Liver (tissue), 8 donors: ENCODE measurements at regions not wholly inside any gene's neighbourhood (a gene's known extent, or its start where the extent isn't known, plus 50 kb on each side); places are given as distances from the start of the nearest gene placed in this dataset.

Source experiments
- DNase-seq: peaks from one replicate; pipeline ENCODE4 v3.0.0-alpha.2; 2017; ENCODE audit warnings: low spot score
- H3K27ac ChIP-seq, 2 donors: one replicate each; pipeline ENCODE4 v1.7.0; 2013; ENCODE audit warnings: inconsistent platforms in 2 of 2, low read length in 2 of 2, control low read depth in 1 of 2, low read depth in 1 of 2, mild to moderate bottlenecking in 1 of 2
- H3K27me3 ChIP-seq, 4 donors: one replicate each; pipeline versions ENCODE4 v1.6.1 to v1.7.0; 2013; ENCODE audit warnings: low read length in 3 of 4, inconsistent platforms in 1 of 4, mild to moderate bottlenecking in 1 of 4, moderate library complexity in 1 of 4; ENCODE audit not compliant: control insufficient read depth in 4 of 4, insufficient read depth in 4 of 4
- H3K36me3 ChIP-seq, 4 donors: one replicate each; pipeline versions ENCODE4 v1.6.1 to v1.7.0; 2013; ENCODE audit warnings: low read length in 3 of 4, mild to moderate bottlenecking in 3 of 4, low read depth in 1 of 4, moderate library complexity in 1 of 4; ENCODE audit not compliant: control insufficient read depth in 4 of 4, insufficient read depth in 3 of 4
- H3K4me1 ChIP-seq, 4 donors: one replicate each; pipeline versions ENCODE4 v1.6.1 to v1.7.0; 2013; ENCODE audit warnings: low read length in 3 of 4, mild to moderate bottlenecking in 3 of 4, moderate library complexity in 1 of 4; ENCODE audit not compliant: control insufficient read depth in 4 of 4, insufficient read depth in 4 of 4
- H3K4me3 ChIP-seq, 3 donors: one replicate each; pipeline versions ENCODE4 v1.6.1 to v1.7.0; 2013; ENCODE audit warnings: low read length in 3 of 3, control low read depth in 1 of 3, low read depth in 1 of 3, mild to moderate bottlenecking in 1 of 3
- H3K9ac ChIP-seq, 2 donors: one replicate each; pipeline ENCODE4 v1.7.0; 2013; ENCODE audit warnings: low read length in 2 of 2, mild to moderate bottlenecking in 2 of 2, moderate library complexity in 2 of 2, control low read depth in 1 of 2, low read depth in 1 of 2
- H3K9me3 ChIP-seq, 4 donors: one replicate each; pipeline versions ENCODE4 v1.6.1 to v1.7.0; 2013; ENCODE audit warnings: low read length in 3 of 4; ENCODE audit not compliant: control insufficient read depth in 4 of 4
- ATF3 ChIP-seq: IDR thresholded peaks from 2 replicates; pipeline ENCODE4 v1.6.1; 2016; ENCODE audit warnings: antibody characterized with exemption
- EGR1 ChIP-seq, 2 donors: IDR thresholded peaks; 2 replicates each; pipeline ENCODE4 v1.6.1; 2016 to 2018; ENCODE audit warnings: antibody characterized with exemption in 2 of 2, low read depth in 2 of 2
- FOXA1 ChIP-seq: IDR thresholded peaks from 2 replicates; pipeline ENCODE4 v1.6.1; 2016; ENCODE audit warnings: antibody characterized with exemption
- FOXA2 ChIP-seq: IDR thresholded peaks from 2 replicates; pipeline ENCODE4 v1.6.1; 2016; ENCODE audit warnings: antibody characterized with exemption
- GABPA ChIP-seq, 2 donors: IDR thresholded peaks in 1 of 2; conservative IDR thresholded peaks in 1 of 2; 2 replicates each; pipeline ENCODE4 v1.6.1; 2016; ENCODE audit warnings: antibody characterized with exemption in 2 of 2, mild to moderate bottlenecking in 1 of 2, moderate library complexity in 1 of 2
- HNF4A ChIP-seq, 2 donors: conservative IDR thresholded peaks; 2 replicates each; pipeline ENCODE4 v1.6.1; 2016; ENCODE audit warnings: antibody characterized with exemption in 2 of 2, mild to moderate bottlenecking in 2 of 2
- HNF4G ChIP-seq: IDR thresholded peaks from 2 replicates; pipeline ENCODE4 v1.6.1; 2016; ENCODE audit warnings: antibody characterized with exemption
- JUND ChIP-seq, 2 donors: IDR thresholded peaks; 2 replicates each; pipeline ENCODE4 v1.6.1; 2016; ENCODE audit warnings: antibody characterized with exemption in 2 of 2
- NR2F2 ChIP-seq: IDR thresholded peaks from 2 replicates; pipeline ENCODE4 v1.6.1; 2016; ENCODE audit warnings: antibody characterized with exemption
- RAD21 ChIP-seq, 2 donors: IDR thresholded peaks; 2 replicates each; pipeline ENCODE4 v1.6.1; 2016; ENCODE audit warnings: antibody characterized with exemption in 2 of 2, mild to moderate bottlenecking in 2 of 2
- REST ChIP-seq: IDR thresholded peaks from 2 replicates; pipeline ENCODE4 v1.6.1; 2016; ENCODE audit warnings: antibody characterized with exemption, mild to moderate bottlenecking
- RXRA ChIP-seq, 2 donors: IDR thresholded peaks; 2 replicates each; pipeline ENCODE4 v1.6.1; 2017 to 2018; ENCODE audit warnings: antibody characterized with exemption in 2 of 2, mild to moderate bottlenecking in 1 of 2
- SP1 ChIP-seq: IDR thresholded peaks from 2 replicates; pipeline ENCODE4 v1.6.1; 2018; ENCODE audit warnings: antibody characterized with exemption, mild to moderate bottlenecking
- TAF1 ChIP-seq: conservative IDR thresholded peaks from 2 replicates; pipeline ENCODE4 v1.6.1; 2016; ENCODE audit warnings: antibody characterized with exemption, mild to moderate bottlenecking
- YY1 ChIP-seq: IDR thresholded peaks from 2 replicates; pipeline ENCODE4 v1.6.1; 2016; ENCODE audit warnings: antibody characterized with exemption, mild to moderate bottlenecking
- WGBS: extraction: QIAGEN DNeasy Blood & Tissue Kit; methylation state at CpG from one replicate; pipeline ENCODE4 v1.1.7; 2013; 5-methylcytosine and 5-hydroxymethylcytosine counted together
- TF ChIP-seq, protein P1 (sequence below): IDR thresholded peaks from 2 replicates; pipeline ENCODE4 v1.6.1; 2016; ENCODE audit warnings: antibody characterized with exemption
- TF ChIP-seq, protein P2 (sequence below): fragments of 150-350 bp; IDR thresholded peaks from 2 replicates; pipeline ENCODE4 v1.5.1; 2017; ENCODE audit warnings: improper control_type of control experiment, low read depth, low read length; ENCODE audit not compliant: missing input control
- donor health status: healthy.
- donor health status: healthy.
- donor health status: healthy.
- donor health status: healthy.
- donor health status: healthy.

DNA sequence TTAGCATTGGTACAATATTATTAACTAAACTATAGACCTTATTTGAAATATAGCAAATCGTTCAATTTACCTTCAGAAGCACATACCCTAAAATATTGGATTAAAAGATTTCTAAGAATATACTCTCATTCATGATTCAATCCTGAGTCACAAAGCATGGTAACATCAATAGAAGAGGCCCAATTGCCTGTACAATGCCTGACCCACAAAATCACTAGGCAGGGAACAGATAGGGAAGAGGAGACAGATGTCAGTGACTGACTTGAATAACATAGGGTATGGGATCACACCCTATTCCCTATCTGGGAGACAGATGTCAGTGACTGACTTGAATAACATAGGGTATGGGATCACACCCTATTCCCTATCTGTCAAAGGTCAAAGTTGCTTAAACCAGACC is 611.6 kb upstream of the VRK2 start:
- H3K36me3 ChIP-seq = no peaks in the 10 kb centered on the region
- TF ChIP-seq HNF4A (conservative IDR thresholded peaks at IDR 0.05) (no peak), ATF3 (no peak), HNF4G (no peak), FOXA1 (no peak), RAD21 (IDR thresholded peaks at IDR 0.05) (no peak), REST (no peak), JUND (IDR thresholded peaks at IDR 0.05) (no peak), SP1 (no peak), NR2F2 (no peak), TAF1 (no peak), FOXA2 (no peak), RXRA (IDR thresholded peaks at IDR 0.05) (no peak), GABPA (IDR thresholded peaks at IDR 0.05 in 1 of 2, conservative IDR thresholded peaks at IDR 0.05 in 1 of 2) (no peak), EGR1 (IDR thresholded peaks at IDR 0.05; ENCODE audit: low read depth in 2 of 2) (no peak)
- TF ChIP-seq, protein P1, sequence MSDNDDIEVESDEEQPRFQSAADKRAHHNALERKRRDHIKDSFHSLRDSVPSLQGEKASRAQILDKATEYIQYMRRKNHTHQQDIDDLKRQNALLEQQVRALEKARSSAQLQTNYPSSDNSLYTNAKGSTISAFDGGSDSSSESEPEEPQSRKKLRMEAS = no peak
- TF ChIP-seq, protein P2, sequence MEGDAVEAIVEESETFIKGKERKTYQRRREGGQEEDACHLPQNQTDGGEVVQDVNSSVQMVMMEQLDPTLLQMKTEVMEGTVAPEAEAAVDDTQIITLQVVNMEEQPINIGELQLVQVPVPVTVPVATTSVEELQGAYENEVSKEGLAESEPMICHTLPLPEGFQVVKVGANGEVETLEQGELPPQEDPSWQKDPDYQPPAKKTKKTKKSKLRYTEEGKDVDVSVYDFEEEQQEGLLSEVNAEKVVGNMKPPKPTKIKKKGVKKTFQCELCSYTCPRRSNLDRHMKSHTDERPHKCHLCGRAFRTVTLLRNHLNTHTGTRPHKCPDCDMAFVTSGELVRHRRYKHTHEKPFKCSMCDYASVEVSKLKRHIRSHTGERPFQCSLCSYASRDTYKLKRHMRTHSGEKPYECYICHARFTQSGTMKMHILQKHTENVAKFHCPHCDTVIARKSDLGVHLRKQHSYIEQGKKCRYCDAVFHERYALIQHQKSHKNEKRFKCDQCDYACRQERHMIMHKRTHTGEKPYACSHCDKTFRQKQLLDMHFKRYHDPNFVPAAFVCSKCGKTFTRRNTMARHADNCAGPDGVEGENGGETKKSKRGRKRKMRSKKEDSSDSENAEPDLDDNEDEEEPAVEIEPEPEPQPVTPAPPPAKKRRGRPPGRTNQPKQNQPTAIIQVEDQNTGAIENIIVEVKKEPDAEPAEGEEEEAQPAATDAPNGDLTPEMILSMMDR = no peak
- WGBS = 83% methylated on average over 1 of the region's 1 CpG
- no peak for DNase-seq
- no peaks in the 10 kb centered on the region for H3K9me3 ChIP-seq
- H3K4me3 ChIP-seq = no peak overlapping the region
- H3K9ac ChIP-seq = no peak overlapping the region
- no peak overlapping the region for H3K27ac ChIP-seq
- no peaks in the 10 kb centered on the region for H3K27me3 ChIP-seq
- H3K4me1 ChIP-seq = no peaks in the 10 kb centered on the region

DNA sequence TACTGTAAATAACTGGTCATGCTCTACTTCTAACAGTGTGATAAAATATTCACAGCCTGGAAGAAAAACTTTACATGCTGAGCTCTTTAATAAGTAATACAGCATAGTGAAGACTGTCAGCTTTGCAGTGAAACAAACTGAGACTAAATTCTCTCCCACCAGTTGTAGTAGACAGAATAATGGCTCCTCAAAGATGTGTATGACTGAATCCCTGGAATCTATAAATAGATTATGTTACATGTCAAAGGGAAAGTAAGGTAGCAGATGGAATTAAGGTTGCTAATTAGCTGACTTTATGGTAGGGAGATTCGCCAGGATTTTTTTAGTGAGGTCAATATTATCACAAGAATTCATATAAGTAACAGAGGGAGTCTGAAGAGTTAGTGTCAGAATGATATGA is 609.5 kb upstream of the VRK2 start:
- H3K9me3 ChIP-seq = no peaks in the 10 kb centered on the region
- no peak overlapping the region for H3K9ac ChIP-seq
- H3K27ac ChIP-seq = no peak overlapping the region
- no peaks in the 10 kb centered on the region for H3K27me3 ChIP-seq
- no peak overlapping the region for H3K4me3 ChIP-seq
- no peaks in the 10 kb centered on the region for H3K36me3 ChIP-seq
- no peak for DNase-seq
- WGBS = 66% methylated on average over 1 of the region's 1 CpG
- no peaks in the 10 kb centered on the region for H3K4me1 ChIP-seq
- no peak for TF ChIP-seq SP1
- no peak for TF ChIP-seq RXRA (IDR thresholded peaks at IDR 0.05)
- TF ChIP-seq HNF4A (conservative IDR thresholded peaks at IDR 0.05) = no peak
- TF ChIP-seq FOXA2 = no peak
- TF ChIP-seq JUND (IDR thresholded peaks at IDR 0.05) = no peak
- TF ChIP-seq, protein P1 = no peak
- TF ChIP-seq REST = no peak
- no peak for TF ChIP-seq TAF1
- TF ChIP-seq FOXA1 = no peak
- TF ChIP-seq NR2F2 = no peak
- no peak for TF ChIP-seq ATF3
- no peak for TF ChIP-seq EGR1 (IDR thresholded peaks at IDR 0.05; ENCODE audit: low read depth in 2 of 2)
- TF ChIP-seq, protein P2 = no peak
- no peak for TF ChIP-seq HNF4G
- no peak for TF ChIP-seq YY1
